Heart right ventricle (tissue), 16 donors: ENCODE measurements at regions not wholly inside any gene's neighbourhood (a gene's known extent, or its start where the extent isn't known, plus 50 kb on each side); places are given as distances from the start of the nearest gene placed in this dataset.
A peak's percentile ranks its signal among the peaks of the same experiment; 100 is the strongest.
"Not testable (repeated sequence)": the region's sequence is repeated elsewhere in the genome, so short reads cannot be mapped to it uniquely, and the experiment has no call there.

Experiments
- ATAC-seq, 8 donors: fragments of 200-7000 bp; cut with Tn5 transposase; one replicate each; pipeline ENCODE4 v1.9.1; 2020; ENCODE audit warnings: mild to moderate bottlenecking in 8 of 8, moderate library complexity in 8 of 8, moderate number of reproducible peaks in 1 of 8
- DNase-seq, 2 donors: peaks; one replicate each; pipeline ENCODE4 v3.0.0-alpha.2; 2020
- H3K27ac ChIP-seq, 10 donors: fragments of 200-600 bp; sonication (generic) in 2 of 10; one replicate each; pipeline versions ENCODE4 v1.5.0 to v1.8.0; 2020 to 2022; ENCODE audit warnings: mild to moderate bottlenecking in 3 of 10
- H3K27me3 ChIP-seq, 7 donors: fragments of 200-600 bp; one replicate each; pipeline ENCODE4 v1.8.0; 2021 to 2022; ENCODE audit warnings: mild to moderate bottlenecking in 2 of 7
- H3K36me3 ChIP-seq, 9 donors: fragments of 200-600 bp; sonication (generic) in 1 of 9; one replicate each; pipeline versions ENCODE4 v1.5.0 to v1.8.0; 2020 to 2022; ENCODE audit warnings: mild to moderate bottlenecking in 2 of 9
- H3K4me1 ChIP-seq, 9 donors: fragments of 200-600 bp; sonication (generic) in 1 of 9; one replicate each; pipeline versions ENCODE4 v1.5.0 to v1.8.0; 2020 to 2022; ENCODE audit warnings: mild to moderate bottlenecking in 4 of 9
- H3K4me3 ChIP-seq, 10 donors: fragments of 200-600 bp; sonication (generic) in 2 of 10; one replicate each; pipeline versions ENCODE4 v1.5.0 to v1.8.0; 2020 to 2022; ENCODE audit warnings: mild to moderate bottlenecking in 7 of 10, moderate library complexity in 2 of 10
- H3K9me3 ChIP-seq, 11 donors: fragments of 200-600 bp in 10 of 11; sonication (generic) in 2 of 11; one replicate each; pipeline versions ENCODE4 v1.5.0 to v1.8.0; 2013 to 2022; ENCODE audit warnings: mild to moderate bottlenecking in 2 of 11, control low read depth in 1 of 11, moderate library complexity in 1 of 11
- CTCF ChIP-seq, 9 donors: fragments of 200-600 bp; sonication (generic) in 2 of 9; IDR thresholded peaks; one replicate each; pipeline versions ENCODE4 v1.5.0 to v1.8.0; 2021 to 2022; ENCODE audit warnings: antibody characterized with exemption in 9 of 9, mild to moderate bottlenecking in 5 of 9, moderate library complexity in 1 of 9
- WGBS, 2 donors: extraction: QIAGEN DNeasy Blood & Tissue Kit; methylation state at CpG; one replicate each; pipeline ENCODE4 v1.1.7; 2013; ENCODE audit warnings: inconsistent platforms in 1 of 2; 5-methylcytosine and 5-hydroxymethylcytosine counted together
- intact Hi-C, 10 donors: fragments of 100-400 bp; cut with DNase I; formaldehyde crosslinking; loops; one replicate each; pipeline versions ENCODE4 v1.11.1 to v1.14.2; 2022
- donor health status: Arrhythmogenic right ventricular cardiomyopathy.
- donor health status: ischemic (EF 13 %, LVEDD 7.1; RV severe dilation, severe dysfunction).
- donor health status: healthy with polysubstance abuse.
- donor health status: DM: no; HTN: yes; CAD: no.
- donor health status: DM: no; HTN: no; CAD: no.
- donor health status: ischemic (EF 25% LVEDD 6.9; RV normal size, moderate dysfunction).
- donor health status: ischemic (EF 25% LVEDD 5.7; RV mildly dilated, moderate dysfunction).
- donor health status: healthy.
- donor health status: DM: yes; HTN: yes; CAD: no.
- donor health status: Ischemic cardiomyopathy.
- donor health status: ischemic (EF 35%, LVEDD 5.7; RV mildly dilated, moderate dysfunction).
- donor health status: nonischemic (EF 11% LVEDD 7.7; RV severe dilation, severe dysfunction).
- donor health status: DM: yes; HTN: yes; CAD: no.
- donor health status: PGD.
- donor health status: ischemic (EF 29% LVEDD 5.4; RV normal size, mild dysfunction).
- donor health status: nonischemic (EF 23%, LVEDD 6.1; RV moderate dilation, normal function).

- H3K4me1 ChIP-seq = no peaks in the 10 kb centered on the region
- intact Hi-C loops = no loop called here
- H3K4me3 ChIP-seq = no peak overlapping the region
- H3K27ac ChIP-seq = no peak overlapping the region
- peaks cover 0 to 8% (median 0%) of the 10 kb centered on the region in 7 donors for H3K27me3 ChIP-seq
- 26 to 48% methylated on average over 2 of the region's 2 CpGs for WGBS, 2 donors
- ATAC-seq = no peak
- TF ChIP-seq CTCF (IDR thresholded peaks at IDR 0.05) = no peak
- no peak for DNase-seq
- H3K9me3 ChIP-seq = peaks cover 0 to 4% (median 0%) of the 10 kb centered on the region in 11 donors
- H3K36me3 ChIP-seq = no peaks in the 10 kb centered on the region
These were observed 141.1 kb downstream of the MSL3 start for GRCh38 chrX:11899091-11899490.

GRCh38 chrX:11905933-11906332 lies 147.9 kb downstream of the MSL3 start:
- DNase-seq, H3K4me1 ChIP-seq, H3K27ac ChIP-seq, intact Hi-C loops, H3K36me3 ChIP-seq, H3K27me3 ChIP-seq, H3K4me3 ChIP-seq, ATAC-seq: not testable (repeated sequence)
- H3K9me3 ChIP-seq = peaks cover 0 to 18% (median 0%) of the 10 kb centered on the region in 11 donors
- WGBS, 2 donors = 83 to 96% methylated on average over 3 of the region's 3 CpGs

DNA sequence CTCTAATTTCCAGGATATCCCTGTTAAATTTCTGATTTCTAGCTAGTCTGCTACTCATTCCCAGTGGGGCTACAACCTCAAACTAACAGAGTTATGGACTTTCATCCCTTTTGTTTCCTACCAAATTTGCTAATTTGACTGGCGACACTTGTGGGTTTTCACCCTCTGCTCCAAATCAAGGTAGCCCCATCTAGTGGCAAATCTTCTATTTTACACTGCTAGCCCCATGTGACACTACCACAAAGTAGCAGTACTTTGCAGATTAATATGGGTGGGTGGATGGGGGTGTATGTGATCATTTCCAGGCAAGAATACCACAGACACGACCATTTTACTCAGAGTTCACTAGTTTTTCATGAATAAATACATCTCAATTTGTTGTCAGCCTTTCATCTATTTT lies 150.3 kb downstream of the MSL3 start:
- Histone ChIP-seq H3K9me3 (peaks cover 0 to 18% (median 0%) of the 10 kb centered on the region in 11 donors), H3K4me3 (no peak overlapping the region), H3K27me3 (peaks cover 0 to 6% (median 0%) of the 10 kb centered on the region in 7 donors), H3K36me3 (no peaks in the 10 kb centered on the region), H3K4me1 (no peaks in the 10 kb centered on the region), H3K27ac (no peak overlapping the region)
- WGBS, 2 donors = 10 to 15% methylated on average over 2 of the region's 2 CpGs
- DNase-seq (no peak), ATAC-seq (no peak)
- peak in 5 of 9 donors; percentile 14 to 34 (median 21) for TF ChIP-seq CTCF (IDR thresholded peaks at IDR 0.05)
- intact Hi-C loops = no loop called here

DNA sequence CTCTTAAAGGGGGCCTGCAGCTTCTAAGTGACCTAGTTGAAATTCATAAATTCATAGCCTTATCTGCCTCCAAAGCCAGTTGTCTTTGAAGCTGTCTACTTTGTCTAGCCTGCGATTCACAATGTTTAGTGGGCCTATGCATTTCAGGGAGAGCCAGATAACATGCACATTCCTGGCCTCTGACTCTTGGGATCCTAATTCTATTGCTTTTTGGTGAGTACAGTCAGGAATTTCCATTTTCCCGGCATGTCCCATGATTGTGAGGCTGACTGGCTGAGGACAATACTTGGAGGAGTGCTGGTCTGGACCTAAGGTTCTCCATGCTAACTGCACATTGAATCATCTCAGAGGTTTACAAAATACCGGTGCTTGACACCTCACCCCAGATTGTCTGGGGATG lies 155.0 kb downstream of the MSL3 start:
- TF ChIP-seq CTCF (IDR thresholded peaks at IDR 0.05) = no peak
- ATAC-seq = no peak
- H3K36me3 ChIP-seq = no peaks in the 10 kb centered on the region
- intact Hi-C loops = no loop called here
- no peaks in the 10 kb centered on the region for H3K4me1 ChIP-seq
- H3K4me3 ChIP-seq = no peak overlapping the region
- no peak for DNase-seq
- 68 to 70% methylated on average over 3 of the region's 3 CpGs for WGBS, 2 donors
- H3K27ac ChIP-seq = no peak overlapping the region
- peaks cover 0 to 9% (median 0%) of the 10 kb centered on the region in 7 donors for H3K27me3 ChIP-seq
- H3K9me3 ChIP-seq = no peaks in the 10 kb centered on the region

GRCh38 chrX:11929476-11929875 lies 171.4 kb downstream of the MSL3 start:
- H3K4me1 ChIP-seq = no peaks in the 10 kb centered on the region
- no peak for ATAC-seq

More at GRCh38 chrX:11929476-11929875, 171.4 kb downstream of the MSL3 start:
- no peak for DNase-seq
- no peaks in the 10 kb centered on the region for H3K27me3 ChIP-seq
- TF ChIP-seq CTCF (IDR thresholded peaks at IDR 0.05) = no peak
- H3K27ac ChIP-seq = no peak overlapping the region
- H3K9me3 ChIP-seq = peaks cover 0 to 10% (median 0%) of the 10 kb centered on the region in 11 donors
- WGBS, 2 donors = 74 to 79% methylated on average over 5 of the region's 5 CpGs
- intact Hi-C loops = no loop called here
- H3K4me3 ChIP-seq = no peak overlapping the region
- H3K36me3 ChIP-seq = no peaks in the 10 kb centered on the region
